Omental fat pad (tissue), 3 donors: ENCODE measurements at regions not wholly inside any gene's neighbourhood (a gene's known extent, or its start where the extent isn't known, plus 50 kb on each side); places are given as distances from the start of the nearest gene placed in this dataset.

Experiments used
- ATAC-seq: fragments of 150-250 bp; one replicate; pipeline ENCODE4 v1.9.1; 2016; ENCODE audit warnings: mild to moderate bottlenecking, moderate library complexity; ENCODE audit not compliant: low FRiP score
- DNase-seq: peaks from one replicate; pipeline ENCODE4 v3.0.0-alpha.2; 2019; ENCODE audit warnings: low spot score
- CTCF ChIP-seq, 3 donors: fragments of 450-650 bp; IDR thresholded peaks; one replicate each; pipeline ENCODE4 v1.5.1; 2016 to 2017; ENCODE audit warnings: antibody characterized with exemption in 3 of 3, mild to moderate bottlenecking in 3 of 3, moderate library complexity in 2 of 3

GRCh38 chr2:18752022-18752493 is 162.7 kb upstream of the NT5C1B start:
- ATAC-seq: no peak
- DNase-seq: no peak
- no peak for TF ChIP-seq CTCF (IDR thresholded peaks at IDR 0.05)

GRCh38 chr2:18750672-18751554 is 161.5 kb upstream of the NT5C1B start:
- ATAC-seq: peak; percentile 88
- no peak for TF ChIP-seq CTCF (IDR thresholded peaks at IDR 0.05)

GRCh38 chr2:18749912-18750526 is 160.7 kb upstream of the NT5C1B start:
- no peak for ATAC-seq
- no peak for TF ChIP-seq CTCF (IDR thresholded peaks at IDR 0.05)
- DNase-seq: peak; percentile 56

More at GRCh38 chr2:18750672-18751554, 161.5 kb upstream of the NT5C1B start:
- no peak for DNase-seq

GRCh38 chr2:18745431-18746272 is 156.3 kb upstream of the NT5C1B start:
- no peak for TF ChIP-seq CTCF (IDR thresholded peaks at IDR 0.05)
- no peak for DNase-seq

GRCh38 chr2:18741895-18742732 is 152.7 kb upstream of the NT5C1B start:
- no peak for TF ChIP-seq CTCF (IDR thresholded peaks at IDR 0.05)
- ATAC-seq (no peak), DNase-seq (no peak)

More at GRCh38 chr2:18745431-18746272, 156.3 kb upstream of the NT5C1B start:
- ATAC-seq: no peak

- no peak for DNase-seq
- ATAC-seq: no peak
- TF ChIP-seq CTCF (IDR thresholded peaks at IDR 0.05): no peak
Observed at GRCh38 chr2:18741191-18741590, 151.8 kb upstream of the NT5C1B start.
